ENCODE measurements at regions not wholly inside any gene's neighbourhood (a gene's known extent, or its start where the extent isn't known, plus 50 kb on each side); places are given as distances from the start of the nearest gene placed in this dataset.

DNA sequence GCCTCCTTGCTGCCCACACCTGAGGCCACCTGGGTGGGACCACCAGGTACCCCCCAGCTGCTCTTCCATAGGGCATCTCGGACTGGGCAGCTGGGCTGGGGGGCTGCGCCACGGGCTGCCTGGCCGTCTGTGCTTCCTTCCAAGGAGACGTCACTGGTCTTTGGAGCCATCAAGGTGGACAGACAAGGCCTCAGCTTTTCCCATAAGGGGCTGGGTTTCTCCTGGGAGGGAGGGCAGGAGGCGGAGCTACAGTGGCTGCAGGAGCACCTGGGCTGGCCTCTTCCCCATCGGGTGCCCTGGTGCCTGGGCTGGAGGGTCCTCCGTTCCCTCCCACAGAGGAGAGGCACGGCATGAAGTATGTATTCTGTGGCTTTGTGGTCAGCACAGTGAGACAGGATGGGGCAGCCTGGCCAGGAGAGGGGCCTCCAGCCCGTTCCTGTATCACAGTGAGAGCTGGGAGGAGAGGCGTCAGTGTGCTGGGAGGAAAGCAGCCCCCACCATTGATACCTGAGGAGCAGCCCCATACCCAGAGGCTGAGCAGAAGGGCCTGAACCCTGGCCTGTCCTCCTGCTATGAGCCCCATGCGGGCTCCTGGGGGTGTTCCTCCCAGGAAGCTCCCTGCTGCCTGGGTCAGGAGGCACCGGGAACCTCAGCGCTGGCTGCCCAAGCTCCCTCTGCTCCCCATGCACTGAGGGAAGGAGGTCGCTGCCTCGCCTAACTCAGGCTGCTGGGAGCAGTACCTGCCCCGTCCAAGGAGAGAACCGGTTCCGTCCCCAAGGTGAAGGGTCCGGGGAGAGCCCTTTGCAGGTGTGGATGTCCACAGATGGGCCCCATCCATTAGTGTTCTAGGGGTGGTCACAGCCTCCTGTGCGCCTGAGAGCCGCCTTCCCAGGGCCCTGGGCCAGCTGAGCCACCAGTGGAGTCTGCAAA lies 1075.0 kb downstream of the BRD1 start:
- Histone ChIP-seq H3K27ac (no peak overlapping the region), H3K4me3 (no peak overlapping the region)
- peak; percentile 66 for DNase-seq (ENCODE audit: low spot score)
- TF ChIP-seq, protein P1, sequence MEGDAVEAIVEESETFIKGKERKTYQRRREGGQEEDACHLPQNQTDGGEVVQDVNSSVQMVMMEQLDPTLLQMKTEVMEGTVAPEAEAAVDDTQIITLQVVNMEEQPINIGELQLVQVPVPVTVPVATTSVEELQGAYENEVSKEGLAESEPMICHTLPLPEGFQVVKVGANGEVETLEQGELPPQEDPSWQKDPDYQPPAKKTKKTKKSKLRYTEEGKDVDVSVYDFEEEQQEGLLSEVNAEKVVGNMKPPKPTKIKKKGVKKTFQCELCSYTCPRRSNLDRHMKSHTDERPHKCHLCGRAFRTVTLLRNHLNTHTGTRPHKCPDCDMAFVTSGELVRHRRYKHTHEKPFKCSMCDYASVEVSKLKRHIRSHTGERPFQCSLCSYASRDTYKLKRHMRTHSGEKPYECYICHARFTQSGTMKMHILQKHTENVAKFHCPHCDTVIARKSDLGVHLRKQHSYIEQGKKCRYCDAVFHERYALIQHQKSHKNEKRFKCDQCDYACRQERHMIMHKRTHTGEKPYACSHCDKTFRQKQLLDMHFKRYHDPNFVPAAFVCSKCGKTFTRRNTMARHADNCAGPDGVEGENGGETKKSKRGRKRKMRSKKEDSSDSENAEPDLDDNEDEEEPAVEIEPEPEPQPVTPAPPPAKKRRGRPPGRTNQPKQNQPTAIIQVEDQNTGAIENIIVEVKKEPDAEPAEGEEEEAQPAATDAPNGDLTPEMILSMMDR (IDR thresholded peaks at IDR 0.05), result no peak

DNA sequence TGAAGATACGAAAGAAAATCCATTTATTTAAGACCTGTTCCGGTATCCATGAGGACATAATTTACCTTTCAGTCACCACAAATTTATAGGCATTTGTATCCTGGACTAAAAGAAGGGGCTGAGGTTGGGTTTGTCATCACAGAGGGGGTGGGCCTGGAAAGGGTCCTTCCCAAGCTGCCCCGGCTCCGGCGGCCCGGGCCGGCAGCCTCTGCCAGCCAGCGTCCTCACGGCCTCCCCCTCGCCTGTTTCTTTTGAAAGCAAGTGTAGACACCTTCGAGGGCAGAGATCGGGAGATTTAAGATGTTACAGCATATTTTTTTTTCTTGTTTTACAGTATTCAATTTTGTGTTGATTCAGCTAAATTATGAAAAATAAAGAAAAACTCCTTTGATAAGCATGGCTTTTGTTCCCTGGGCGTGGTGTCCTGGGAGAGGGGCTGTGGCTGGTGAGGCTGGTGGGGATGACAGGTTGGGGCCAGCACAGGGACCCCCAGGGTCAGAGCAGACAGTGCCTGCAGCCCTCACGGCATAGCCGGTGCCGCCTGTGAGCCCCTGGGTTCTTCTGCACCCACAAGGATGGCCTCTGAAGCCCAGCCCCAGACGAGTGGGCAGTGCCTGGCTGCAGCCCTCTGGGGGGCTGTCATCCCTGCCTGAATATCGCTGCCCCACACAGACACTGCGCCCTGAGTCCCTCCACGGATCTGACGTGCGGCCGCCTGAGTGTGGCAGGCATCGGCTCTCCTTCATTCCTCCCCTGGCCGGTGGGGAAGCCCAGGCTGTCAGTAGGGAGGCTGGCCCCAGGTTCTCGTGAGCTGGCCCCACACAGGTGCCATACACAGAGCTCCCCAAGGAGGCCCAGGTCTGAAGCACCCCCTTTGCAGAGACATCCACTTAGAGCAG lies 1075.9 kb downstream of the BRD1 start:
- TF ChIP-seq, protein P1 (IDR thresholded peaks at IDR 0.05), result no peak
- Histone ChIP-seq H3K4me3 (no peak overlapping the region), H3K27ac (no peak overlapping the region)
- DNase-seq (ENCODE audit: low spot score), result peak; percentile 58

DNA sequence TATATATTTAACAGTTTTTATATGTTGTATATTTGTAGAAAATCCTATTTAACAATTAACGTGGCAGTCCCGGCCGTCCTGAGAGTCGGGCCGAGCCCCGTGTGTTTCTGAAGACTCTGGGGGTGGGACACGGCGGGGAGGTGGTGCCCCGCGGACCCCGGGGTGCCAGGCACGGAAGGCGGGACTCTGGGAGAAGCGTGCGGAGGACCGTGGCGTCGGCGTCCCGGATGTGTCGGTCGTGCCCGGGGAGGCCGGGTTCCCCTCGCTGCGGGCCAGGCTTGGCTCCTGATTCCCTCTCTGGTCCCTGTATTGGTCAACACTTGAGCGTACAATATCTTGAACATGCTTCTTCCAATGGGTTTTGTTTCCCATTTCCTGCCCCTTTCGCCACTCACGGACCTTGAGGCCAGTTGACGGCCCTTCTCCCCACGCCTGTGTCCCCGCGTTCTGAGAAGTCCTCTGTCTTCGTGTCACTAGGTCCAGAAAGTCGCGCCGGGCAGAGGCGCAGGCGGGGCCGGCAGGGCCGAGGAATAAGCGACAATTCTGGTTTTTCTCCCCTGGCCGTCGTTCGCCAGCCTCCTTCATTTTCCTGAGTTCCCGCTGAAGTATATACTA lies 1076.7 kb downstream of the BRD1 start:
- TF ChIP-seq, protein P1 (IDR thresholded peaks at IDR 0.05), result no peak
- peak; percentile 69 for DNase-seq (ENCODE audit: low spot score)
- no peak overlapping the region for H3K4me3 ChIP-seq

DNA sequence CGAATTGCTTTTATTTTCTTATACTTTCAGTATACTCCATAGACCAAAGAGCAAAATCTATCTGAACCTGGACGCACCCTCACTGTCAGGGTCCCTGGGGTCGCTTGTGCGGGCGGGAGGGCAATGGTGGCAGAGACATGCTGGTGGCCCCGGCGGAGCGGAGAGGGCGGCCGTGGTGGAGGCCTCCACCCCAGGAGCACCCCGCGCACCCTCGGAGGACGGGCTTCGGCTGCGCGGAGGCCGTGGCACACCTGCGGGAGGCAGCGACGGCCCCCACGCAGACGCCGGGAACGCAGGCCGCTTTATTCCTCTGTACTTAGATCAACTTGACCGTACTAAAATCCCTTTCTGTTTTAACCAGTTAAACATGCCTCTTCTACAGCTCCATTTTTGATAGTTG lies 1077.4 kb downstream of the BRD1 start:
- TF ChIP-seq, protein P1 (IDR thresholded peaks at IDR 0.05), result no peak
- H3K4me3 ChIP-seq, result no peak overlapping the region
- H3K27ac ChIP-seq, result no peak overlapping the region
- DNase-seq (ENCODE audit: low spot score), result peak; percentile 17

More for the DNA sequence above, 1076.7 kb downstream of the BRD1 start:
- H3K27ac ChIP-seq, result no peak overlapping the region

DNA sequence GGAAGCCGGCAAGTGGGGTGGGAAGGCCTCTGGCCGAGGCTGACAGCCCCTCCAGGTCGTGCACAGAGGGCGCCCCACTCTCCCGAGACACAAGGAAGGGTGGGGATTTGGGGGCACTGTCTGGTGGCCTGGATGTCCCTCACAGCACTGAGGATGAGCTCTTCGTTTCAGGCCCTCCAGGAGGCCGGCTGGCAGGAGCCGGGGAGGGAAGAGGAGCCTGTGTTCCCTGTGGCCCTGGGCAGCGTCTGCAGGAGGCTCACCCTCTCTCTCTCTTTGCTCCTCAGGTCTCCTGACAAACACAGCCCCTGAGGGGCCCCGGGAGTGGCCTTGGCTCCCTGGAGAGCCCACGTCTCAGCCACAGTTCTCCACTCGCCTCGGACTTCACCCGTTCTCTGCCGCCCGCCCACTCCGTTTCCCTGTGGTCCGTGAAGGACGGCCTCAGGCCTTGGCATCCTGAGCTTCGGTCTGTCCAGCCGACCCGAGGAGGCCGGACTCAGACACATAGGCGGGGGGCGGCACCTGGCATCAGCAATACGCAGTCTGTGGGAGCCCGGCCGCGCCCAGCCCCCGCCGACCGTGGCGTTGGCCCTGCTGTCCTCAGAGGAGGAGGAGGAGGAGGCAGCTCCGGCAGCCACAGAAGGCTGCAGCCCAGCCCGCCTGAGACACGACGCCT lies 1078.0 kb downstream of the BRD1 start:
- TF ChIP-seq, protein P1 (IDR thresholded peaks at IDR 0.05), result no peak
- Histone ChIP-seq H3K4me3 (no peak overlapping the region), H3K27ac (no peak overlapping the region)
- peak; percentile 49 for DNase-seq (ENCODE audit: low spot score)

DNA sequence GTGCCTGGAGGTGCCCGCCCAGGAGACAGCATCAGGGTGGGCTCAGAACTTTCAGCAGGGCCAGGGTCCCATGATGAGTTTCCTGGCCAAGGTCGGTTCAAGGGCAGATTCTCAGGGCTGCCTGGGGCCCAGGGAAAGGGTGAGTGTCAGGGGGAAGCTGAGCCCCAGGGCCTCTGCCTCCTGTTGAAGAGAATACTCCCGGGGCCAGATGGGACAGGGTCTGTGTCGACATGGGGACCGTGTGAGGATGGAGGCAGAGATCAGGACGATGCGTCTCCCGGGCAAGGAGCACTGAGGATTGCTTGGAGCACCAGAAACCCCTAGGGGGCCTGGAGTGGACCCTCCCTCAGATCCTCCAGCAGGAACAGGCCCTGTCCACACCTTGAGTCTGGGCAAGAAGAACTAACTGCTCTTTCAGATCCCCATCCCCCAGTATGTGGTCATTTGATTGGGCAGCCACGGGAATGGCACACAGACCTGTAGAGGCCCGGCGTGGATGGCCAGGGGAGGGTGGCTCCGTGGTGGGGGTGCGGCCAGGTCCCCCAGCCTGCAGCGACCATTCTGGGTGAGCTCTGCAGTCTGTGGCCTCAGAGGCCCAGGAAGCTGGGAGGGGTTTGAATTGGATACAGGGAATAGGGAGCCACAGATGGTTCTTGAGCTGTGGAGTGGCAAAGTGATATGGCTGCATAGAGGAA lies 1078.7 kb downstream of the BRD1 start:
- TF ChIP-seq, protein P1 (IDR thresholded peaks at IDR 0.05), result no peak
- peak; percentile 62 for DNase-seq (ENCODE audit: low spot score)
- Histone ChIP-seq H3K27ac (no peak overlapping the region), H3K4me3 (no peak overlapping the region)
